Hematopoietic multipotent progenitor cell treated with erythropoietin and hydrocortisone succinate and interleukin-3 and kit ligand, for 4 days (in vitro differentiated cells): ENCODE measurements at regions not wholly inside any gene's neighbourhood (a gene's known extent, or its start where the extent isn't known, plus 50 kb on each side); places are given as distances from the start of the nearest gene placed in this dataset.
"Not testable (repeated sequence)": the region's sequence is repeated elsewhere in the genome, so short reads cannot be mapped to it uniquely, and the experiment has no call there.

Experiments
- DNase-seq: peaks from one replicate; pipeline ENCODE4 v3.0.0-alpha.2; 2015

DNA sequence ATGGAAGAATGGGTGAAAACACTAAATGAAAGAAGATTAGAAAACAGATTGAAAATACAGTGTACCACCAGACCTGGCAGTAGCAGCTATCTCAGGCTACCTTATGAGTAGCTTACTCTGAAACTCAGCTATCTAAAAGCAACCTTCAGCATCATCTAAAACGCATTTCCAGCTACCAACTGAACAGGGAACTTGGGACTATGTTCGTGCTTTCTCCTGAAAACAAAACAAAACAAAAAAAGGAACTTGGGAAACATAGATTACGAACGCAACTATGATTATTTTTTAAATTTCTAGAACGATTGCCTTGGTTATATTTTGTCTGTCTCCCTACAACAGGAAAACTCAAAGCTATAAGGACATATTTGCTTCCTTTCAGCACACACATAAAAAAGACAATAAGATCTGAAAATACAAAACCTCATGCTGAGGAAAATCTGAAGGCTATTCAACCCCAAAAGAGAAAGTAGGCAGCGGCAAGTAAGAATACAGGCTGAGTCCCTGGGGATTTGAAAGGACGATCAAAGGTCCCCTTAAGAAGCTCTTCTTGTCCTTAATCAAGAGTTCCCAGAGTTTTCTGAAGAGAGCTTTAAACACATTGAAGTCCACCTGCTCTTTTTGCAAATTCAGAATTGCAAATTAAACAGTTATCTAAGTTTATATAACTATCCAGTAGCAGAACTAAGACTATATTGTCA is 53.4 kb downstream of the OR2K2 start:
- DNase-seq = no peak

DNA sequence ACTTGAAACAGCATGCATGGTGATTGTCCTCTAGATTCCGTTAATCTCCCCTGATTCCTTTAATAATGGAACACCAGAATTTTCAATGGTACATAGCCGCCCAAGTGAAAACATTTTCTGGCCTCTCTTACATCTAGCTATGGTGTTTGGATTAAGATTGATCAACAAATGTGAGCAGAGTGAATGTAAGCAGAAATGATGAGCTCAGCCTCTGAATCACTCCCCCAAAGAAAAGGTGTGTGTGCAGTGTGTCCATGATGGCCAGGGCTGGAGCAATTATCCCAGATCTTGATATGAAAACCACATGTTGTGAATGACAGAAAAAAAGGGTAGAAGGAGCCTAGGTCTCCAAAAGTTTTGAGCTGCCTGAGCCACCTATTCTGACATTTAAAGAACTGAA is 55.3 kb downstream of the OR2K2 start:
- no peak for DNase-seq

DNA sequence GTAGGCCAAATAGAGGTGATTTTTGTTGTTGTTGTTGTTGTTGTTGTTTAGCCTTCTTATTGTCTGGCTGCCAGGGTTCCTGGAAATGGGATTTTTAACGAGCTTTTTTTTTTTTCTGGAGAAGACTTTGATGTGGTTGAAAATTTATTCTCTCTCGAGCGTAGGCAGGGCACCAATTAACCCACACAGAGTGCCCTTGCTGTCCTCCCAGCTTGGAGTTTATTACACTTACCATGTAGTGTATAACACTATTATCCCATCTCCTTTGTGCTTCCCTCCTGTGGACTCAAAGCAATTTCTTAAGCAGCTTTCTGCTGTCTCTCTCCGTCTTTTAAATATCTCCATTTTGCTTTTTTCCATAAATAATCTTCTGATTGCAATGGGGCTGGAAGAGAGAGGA is 57.4 kb downstream of the OR2K2 start:
- no peak for DNase-seq

DNA sequence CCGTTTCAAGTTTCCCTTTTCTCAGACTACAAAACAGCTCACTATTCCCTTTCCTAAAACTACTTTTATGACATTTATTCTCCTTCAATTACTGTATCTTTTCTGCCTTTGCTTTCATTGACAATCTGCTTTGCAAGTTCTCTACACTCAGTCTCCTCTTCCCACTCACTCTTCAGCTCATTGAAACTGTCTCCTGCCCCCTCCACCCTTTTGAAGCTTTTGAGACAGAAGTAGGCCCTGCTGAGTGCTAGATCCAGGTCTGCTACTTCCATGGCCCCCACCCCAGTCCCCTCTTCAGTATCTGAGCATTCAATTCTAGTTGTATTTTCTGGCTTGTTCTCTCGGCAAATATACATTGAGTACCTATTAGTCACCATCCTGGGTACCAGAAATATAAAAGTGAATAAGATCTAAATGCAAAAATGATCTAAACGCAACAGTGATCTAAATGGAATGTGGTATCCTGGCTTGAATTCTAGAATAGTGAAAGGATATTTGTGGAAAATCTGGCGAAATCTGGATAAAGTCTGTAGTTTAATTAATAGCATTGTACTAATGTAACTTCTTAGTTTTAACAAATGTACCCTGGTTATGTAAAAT is 58.4 kb downstream of the OR2K2 start:
- DNase-seq = no peak

DNA sequence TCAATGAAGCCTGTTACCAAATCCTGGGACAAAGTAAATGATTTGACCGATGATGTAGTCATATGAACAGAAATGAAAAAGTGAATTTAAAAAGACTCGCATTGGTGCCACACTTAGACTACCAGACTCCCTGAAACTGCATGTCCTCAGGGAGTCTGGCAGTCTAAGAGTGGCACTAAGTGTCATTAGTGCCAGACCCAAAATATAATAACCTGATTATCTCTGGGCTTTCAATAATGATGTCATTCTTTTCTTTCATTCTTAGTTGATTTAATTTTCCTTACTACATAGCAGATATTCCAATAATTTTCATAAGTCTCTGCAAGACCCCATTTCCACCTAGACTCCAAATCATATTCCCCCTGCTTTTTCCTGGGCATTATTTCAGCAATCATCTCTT is 59.0 kb downstream of the OR2K2 start:
- DNase-seq = no peak

DNA sequence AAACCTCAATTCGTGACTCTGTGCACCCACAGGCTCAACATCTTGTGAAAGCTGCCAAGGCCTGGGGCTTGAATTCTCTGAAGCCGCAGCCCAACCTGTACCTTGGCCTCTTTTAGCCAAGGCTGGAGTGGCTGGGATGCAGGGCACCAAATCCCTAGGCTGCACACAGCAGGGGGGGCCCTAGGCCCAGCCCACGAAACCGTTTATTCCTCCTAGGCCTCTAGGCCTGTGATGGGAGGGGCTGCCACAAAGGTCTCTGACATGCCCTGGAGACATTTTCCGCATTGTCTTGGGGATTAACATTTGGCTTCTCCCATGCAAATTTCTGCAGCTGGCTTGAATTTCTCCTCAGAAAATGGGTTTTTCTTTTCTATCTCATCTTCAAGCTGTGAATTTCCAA is 64.0 kb downstream of the OR2K2 start:
- not testable (repeated sequence) for DNase-seq

DNA sequence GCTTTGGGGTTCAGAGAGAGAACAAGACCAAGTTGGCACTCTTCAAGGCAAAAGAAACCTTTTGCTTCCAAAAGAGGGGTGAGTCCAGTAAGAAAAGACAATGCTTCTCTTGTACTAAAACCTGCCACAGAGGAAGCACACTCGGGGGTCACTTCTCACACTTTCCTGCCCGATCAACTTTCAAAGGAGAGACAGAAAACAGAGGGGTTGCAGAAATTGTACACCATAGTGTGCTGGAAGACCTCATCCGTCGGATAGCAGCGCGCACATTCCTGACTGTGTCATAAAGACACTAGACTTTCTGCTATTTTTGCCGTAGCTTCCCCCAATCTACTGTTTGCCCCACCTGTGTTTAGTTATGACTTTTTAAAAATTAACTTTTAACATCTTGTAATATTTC is 66.9 kb downstream of the OR2K2 start:
- DNase-seq = no peak

DNA sequence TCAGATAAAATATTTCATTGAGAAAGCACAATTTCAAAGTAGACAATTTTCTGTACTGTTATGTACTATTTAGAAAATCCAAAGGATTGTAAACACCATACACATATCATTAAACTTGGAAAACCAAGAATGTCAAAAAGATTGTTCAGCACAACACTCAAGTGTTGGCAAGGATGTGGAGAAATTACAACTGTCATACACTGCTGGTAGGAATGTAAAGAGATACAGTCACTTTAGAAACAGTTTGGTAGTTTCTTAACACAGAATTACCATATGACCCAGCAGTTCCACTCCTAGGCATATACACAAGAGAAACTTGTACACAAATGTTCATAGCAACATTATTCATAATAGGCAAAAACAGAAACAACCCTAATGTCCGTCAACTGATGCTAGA is 71.2 kb downstream of the OR2K2 start:
- no peak for DNase-seq

DNA sequence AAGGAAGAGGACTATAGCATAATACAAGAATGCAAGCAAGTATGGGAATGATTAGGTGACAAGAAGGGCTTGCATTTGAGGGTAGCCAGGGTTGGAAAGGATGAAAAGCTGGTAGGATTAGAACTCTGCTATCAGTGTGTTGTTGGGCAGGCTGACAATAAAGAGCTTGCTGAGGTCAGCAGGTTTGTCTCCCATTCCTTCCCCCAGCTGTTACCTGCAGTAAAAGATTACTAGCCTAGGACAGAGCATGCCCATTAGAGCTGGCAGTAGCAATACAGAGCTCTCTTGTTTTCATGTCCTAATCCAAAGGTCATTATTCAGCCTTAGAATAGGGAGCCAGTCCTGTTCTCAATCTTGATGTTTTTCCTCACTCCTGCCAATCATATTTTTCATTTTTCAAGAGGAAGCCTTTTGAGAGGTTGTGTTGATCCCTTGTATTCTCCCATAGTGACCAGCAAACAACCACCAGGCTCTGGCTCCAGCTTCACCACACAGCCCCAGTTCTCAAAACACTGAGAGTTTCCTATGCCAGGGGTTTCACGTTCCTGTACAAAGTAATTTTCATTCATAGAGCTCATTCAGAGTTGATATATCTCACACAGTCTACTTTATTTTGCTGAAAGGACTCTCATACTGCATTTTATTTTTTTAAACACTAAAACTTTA is 71.7 kb downstream of the OR2K2 start:
- DNase-seq = no peak

DNA sequence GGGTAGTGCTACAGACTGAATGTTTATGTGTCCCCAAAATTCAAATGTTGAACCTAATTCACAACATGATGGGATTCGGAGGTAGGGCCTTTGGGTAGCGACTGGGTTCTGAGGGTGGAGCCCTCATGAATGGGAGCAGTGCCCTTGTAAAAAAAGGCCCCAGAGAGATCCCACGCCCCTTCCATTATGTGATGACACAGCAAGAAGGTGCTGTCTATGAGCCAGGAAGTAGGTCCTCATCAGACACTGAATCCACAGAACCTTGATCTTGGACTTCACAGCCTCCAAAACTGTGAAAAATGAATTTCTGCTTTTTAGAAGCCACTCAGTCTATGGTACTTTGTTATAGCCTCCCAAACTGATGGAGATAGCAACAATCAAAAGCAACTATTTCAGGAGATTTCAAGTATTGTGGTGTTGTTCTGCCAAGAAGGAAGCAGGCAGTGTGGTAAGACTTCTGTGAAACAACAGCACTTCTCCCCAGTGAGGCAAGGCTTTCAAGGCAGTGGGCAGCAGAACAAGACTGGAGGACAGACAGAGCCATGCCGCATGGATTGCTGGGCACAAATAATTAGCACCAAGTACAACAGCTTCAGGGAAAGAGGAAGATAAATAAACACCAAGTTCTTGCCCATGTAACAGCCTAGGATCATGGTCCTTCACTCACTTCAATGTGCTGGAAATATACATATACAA is 76.1 kb downstream of the OR2K2 start:
- DNase-seq = peak; percentile 13

DNA sequence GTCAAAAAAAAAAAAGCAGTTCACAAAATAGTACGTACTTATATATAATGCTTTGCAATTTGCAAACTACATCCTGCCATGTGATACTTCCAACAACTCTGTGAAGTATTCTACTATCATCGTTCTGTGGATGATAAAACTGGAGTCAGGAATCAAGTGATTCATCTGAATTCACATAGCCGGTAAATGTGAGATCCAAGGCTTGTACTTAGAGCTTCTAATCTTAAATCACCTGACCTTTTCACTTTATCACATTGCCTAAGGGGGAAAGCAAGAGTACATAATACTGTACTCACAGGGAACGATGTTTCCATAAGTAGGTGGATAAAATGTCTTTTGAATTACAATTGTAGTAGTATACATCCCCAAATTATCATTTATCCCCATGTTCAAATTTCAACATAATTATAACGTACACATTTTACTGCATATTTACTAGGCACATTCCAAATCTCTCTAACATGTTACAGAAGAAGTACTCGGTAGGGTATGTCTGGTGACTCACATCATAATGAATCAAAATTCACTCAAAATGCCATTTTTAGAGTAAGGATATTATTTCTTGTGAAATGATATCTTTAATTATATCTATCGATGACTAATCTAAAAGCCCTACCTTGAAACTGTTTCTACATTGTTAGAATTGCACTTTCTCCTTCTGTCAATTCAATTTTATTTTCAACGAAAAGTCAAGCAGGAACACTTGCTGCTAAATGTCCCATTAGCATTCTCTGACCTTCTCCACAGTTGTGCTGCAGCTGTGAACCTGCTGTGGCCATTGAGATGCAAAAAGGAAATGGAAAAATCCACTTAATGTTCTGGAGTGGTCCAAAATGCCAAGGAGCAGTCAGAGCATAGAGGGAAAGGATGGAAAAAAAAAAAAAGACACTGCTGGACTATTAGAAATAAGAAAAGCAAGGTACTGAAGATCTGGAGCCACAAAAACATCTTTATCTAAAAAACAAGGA is 78.9 kb downstream of the OR2K2 start:
- DNase-seq = no peak

DNA sequence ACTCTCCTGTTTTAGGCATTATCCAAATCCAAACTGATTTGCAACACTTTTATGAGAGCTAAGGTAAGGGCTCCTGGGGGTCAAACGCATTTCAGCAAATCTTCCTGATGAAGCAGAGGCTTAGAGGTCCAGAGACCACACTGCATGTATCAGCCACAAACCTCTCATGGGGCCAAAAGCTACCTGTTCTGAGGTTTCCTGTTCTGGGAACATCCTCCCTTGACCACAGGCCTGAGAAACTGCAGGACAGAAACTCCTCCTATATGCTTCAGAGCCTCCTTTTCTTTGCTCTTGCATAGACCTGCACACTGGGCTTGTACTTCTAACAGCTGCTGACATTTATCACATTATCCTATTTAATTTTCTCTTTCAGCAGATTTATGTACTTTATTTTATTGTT is 92.6 kb downstream of the OR2K2 start:
- no peak for DNase-seq

DNA sequence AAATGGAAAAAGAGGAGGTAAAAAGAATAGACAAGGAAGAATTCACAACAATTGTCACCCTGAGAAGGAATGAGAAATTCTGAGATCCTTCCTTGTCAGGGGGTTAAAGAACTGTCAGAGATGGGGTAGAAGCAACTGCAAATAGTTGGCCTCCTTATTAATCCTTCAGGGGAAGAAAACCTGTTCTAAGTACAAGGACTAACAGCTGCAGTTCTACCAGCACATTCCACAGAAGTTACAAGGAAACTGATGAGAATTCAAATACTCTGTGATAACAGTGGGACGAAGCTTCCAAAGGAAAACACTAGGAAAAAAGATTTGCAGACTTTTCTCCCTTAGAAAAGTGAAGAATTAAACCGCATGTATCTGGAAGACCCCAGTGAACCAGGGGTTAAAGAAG is 93.7 kb downstream of the OR2K2 start:
- no peak for DNase-seq

DNA sequence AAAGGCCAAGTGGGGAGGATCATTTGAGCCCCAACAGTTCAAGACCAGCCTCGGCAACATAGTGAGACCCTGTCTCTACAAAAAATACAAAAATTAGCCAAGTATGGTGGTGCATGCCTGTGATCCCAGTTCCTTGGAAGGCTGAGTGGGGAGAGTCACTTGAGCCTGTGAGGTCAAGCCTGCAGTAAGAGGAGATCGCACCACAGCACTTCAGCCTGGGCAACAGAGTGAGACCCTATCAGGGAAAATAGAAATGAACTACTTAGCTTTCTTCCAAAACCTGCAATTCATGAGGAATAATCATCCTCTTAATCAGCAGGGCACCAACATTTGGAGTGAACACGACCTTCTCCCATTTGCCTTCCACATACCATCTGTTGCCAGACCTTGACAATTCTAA is 96.1 kb downstream of the OR2K2 start:
- DNase-seq = no peak

DNA sequence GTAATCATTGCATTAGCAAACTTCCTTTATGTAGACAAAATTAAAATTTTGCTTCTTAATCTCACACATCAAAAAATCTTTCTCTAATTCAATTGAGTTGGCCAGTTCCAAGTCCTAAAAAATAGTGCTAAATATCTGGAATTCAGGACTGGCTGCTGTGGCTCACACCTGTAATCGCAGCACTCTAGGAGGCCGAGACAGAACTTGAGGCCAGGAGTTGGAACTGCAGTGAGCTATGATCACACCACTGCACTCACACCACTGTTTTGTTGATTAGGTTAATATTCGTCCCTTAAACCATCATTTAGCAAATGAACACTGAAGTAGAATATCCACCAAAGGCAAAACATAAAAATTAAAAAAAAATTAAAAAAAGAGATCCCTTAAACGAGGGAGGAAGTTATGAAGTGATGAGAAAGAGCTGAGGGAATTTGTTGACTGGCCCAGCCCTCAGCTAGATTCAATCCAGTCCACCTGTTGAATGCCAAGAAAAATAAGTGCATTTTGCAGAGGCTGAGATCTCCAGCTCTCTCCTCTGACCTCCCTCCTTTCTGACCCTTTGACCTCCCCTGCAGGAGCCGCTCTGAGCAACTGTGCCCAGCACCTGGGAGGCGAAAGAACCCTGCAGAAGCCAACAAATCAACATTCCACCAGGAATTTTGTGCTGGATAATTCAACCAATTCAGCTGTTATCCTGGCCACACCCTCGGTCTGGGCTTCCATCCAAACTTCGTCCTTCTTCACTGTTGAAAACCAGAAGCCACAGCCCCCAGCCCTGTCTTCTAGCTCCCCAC is 96.8 kb downstream of the OR2K2 start:
- DNase-seq = no peak

DNA sequence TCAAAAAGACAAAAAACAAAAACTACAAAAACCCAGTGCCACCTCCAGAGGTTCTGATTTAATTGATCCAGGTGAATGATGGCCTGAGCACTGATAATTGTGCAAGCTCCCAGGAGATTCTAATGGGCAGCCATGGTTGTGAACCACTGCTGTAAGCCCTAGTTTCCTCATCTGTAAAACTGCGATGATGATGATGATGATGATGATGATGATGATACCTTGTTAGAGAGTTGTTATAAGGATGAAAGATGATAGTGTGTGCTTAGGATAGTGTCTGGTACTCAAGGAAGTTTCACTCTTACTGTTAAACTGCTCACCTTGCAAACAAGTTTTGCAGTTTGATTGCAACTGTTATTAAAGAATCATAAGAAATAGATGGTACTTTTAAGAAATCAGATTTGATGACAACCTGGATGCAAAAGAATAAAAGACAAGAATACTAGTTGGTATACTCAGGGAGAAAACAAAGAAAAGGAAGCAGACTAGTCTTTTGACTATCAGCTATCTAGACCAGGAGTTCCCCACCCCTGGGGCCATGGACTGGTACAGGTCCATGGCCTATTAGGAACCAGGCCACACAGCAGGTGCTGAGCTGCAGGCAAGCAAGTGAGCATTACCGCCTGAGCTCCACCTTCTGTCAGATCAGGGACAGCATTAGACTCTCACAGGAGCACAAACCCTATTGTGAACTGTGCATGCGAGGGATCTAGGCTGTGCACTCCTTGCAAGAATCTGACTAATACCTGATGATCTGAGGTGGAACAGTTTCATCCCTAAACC is 98.0 kb downstream of the OR2K2 start:
- peak; percentile 4 for DNase-seq

DNA sequence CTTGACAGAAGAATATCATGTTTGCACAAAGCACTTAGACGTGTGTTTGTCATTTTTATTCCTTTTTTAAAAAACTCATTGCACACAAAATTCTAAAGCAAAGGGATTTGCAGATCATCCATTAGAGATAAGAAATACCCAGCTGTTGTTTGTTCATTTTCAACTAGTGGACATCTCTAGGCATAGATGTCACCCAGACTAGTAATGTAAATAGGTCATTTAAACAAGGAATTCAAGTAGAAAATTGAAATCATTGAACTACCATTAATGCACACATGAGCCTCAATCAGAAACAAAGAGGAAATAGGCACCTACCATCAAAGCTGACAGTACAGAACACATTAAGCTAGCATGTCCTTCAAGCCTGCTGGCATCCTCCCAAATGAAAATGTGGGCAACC is 107.3 kb downstream of the OR2K2 start:
- no peak for DNase-seq

DNA sequence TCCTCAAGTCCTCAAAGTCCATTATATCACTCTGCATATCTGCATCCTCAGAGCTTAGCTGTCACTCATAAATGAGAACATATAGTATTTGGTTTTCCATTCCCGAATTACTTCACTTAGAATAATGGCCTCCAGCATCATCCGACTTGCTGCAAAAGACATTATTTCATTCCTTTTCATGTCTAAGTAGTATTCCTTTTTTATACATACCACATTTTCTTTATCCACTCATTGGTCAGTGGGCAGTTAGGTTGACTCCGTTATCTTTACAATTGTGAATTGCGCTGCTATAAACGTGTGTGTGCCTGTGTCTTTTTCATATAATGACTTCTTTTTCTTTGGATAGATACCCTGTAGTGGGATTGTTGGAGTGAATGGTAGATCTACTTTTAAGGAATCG is 117.2 kb downstream of the OR2K2 start:
- DNase-seq = no peak

DNA sequence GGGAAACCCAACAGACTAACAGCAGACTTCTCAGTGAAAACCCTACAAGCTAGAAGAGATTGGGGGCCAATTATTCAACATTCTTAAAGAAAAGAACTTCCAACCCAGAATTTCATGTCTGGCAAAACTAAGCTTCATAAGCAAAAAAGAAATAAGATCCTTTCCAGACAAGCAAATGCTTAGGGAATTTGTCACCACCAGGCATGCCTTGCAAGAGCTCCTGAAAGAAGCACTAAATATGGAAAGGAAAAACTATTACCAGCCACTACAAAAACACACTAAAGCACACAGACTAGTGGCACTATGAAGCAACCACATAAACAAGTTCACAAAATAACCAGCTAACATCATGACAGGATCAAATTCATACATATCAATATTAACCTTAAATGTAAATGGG is 131.1 kb downstream of the OR2K2 start:
- DNase-seq = no peak

DNA sequence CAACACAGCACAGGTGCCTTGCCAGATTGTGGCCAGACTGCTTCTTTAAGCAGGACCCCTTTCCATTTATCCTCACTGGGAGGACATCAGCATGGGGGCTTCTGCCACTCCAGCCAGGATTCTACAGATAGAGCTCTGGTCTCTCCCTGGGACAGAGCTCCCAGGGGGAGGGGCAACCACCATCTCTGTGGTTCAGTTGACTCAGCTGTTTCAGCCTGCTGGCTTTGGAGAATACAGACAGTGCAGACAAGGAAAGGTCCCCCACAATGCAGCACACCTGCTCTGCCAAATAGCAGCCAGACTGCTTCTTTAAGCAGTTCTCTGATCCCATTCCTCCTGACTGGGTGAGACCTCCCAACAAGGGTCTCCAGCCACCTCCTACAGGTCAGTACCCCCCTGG is 132.8 kb downstream of the OR2K2 start:
- no peak for DNase-seq

DNA sequence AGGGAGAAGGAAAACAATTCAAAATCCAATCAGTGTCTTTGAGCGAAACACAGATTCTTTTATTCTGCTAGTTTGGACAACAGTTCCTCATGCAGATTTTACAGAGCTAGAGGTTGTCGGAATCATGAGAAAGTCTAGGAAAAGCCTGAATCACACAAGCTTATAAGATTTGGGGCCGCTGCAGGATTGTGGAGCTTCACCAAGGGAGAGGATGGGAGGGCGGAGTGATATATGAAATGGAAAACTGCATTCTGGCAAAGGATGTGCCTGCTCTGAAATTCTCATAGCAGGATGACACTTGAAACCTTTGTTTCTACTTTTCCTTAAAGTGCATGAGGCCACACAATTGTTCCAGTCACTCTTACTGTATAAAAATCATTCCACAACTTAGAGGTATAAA is 134.3 kb downstream of the OR2K2 start:
- DNase-seq = no peak
